Sciatic nerve (tissue), 2 donors: ENCODE measurements at regions not wholly inside any gene's neighbourhood (a gene's known extent, or its start where the extent isn't known, plus 50 kb on each side); places are given as distances from the start of the nearest gene placed in this dataset.
A peak's percentile ranks its signal among the peaks of the same experiment; 100 is the strongest.
"Not testable (repeated sequence)": the region's sequence is repeated elsewhere in the genome, so short reads cannot be mapped to it uniquely, and the experiment has no call there.

ENCODE experiments used
- ATAC-seq: fragments of 200-7000 bp; cut with Tn5 transposase; one replicate; pipeline ENCODE4 v1.9.1; 2020; ENCODE audit warnings: mild to moderate bottlenecking, moderate library complexity
- DNase-seq: peaks from one replicate; pipeline ENCODE4 v3.0.0-alpha.2; 2020; ENCODE audit warnings: low spot score
- intact Hi-C: fragments of 100-400 bp; cut with DNase I; formaldehyde crosslinking; loops from one replicate; pipeline ENCODE4 v1.14.2; 2022
- donor health status: DM: no; HTN: no; CAD: no.
- donor health status: DM: no; HTN: no; CAD: no.

GRCh38 chr3:195979877-195980276, 71.5 kb upstream of the TNK2 start:
- ATAC-seq, DNase-seq, intact Hi-C loops: not testable (repeated sequence)

- ATAC-seq, result not testable (repeated sequence)
Measured at GRCh38 chr3:195978585-195978984, 70.2 kb upstream of the TNK2 start.

DNA sequence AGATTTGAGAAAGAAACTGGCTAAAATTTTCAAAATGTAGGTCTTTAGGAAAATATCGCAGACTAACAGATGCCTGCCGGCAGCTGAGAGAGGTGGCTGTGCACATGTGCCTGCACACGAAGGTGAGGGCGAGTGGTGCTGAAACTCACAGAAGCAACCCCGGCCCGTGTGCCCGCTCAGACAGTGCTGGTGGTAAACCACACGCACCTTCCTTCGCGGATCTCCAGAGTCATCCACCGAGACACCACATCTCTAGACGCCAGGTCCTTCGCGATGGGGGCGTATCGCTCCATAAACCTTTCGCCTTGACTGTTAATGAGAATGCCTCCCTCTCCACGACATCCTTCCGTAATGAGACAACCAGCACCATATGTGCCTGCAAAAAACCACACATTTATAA, 68.5 kb upstream of the TNK2 start:
- DNase-seq, ATAC-seq, intact Hi-C loops: not testable (repeated sequence)

More at GRCh38 chr3:195978585-195978984, 70.2 kb upstream of the TNK2 start:
- DNase-seq, intact Hi-C loops: not testable (repeated sequence)

GRCh38 chr3:195974281-195974680, 65.9 kb upstream of the TNK2 start:
- ATAC-seq, result peak; percentile 9
- intact Hi-C loops, DNase-seq: not testable (repeated sequence)

GRCh38 chr3:195970873-195971272, 62.5 kb upstream of the TNK2 start:
- intact Hi-C loops, ATAC-seq, DNase-seq: not testable (repeated sequence)

- intact Hi-C loops, DNase-seq: not testable (repeated sequence)
- ATAC-seq, result peak; percentile 18
Measured at GRCh38 chr3:195969838-195970776, 61.8 kb upstream of the TNK2 start.

DNA sequence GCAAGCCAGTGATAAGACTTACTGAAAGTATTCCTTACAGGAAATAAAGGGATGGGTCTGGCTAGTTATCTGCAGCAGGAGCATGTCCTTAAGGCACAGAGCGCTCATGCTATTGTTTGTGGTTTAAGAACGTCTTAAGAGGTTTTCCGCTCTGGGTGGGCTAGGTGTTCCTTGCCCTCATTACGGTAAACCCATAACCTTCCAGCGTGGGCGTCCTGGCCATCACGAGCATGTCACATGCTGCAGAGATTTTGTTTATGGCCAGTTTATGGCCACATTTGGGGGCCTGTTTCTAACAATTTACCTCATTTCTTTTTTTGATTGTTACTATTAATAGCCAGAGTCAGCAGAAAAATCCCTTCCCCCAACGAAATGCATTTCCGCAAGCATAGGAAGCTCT, 61.0 kb upstream of the TNK2 start:
- intact Hi-C loops, DNase-seq, ATAC-seq: not testable (repeated sequence)

DNA sequence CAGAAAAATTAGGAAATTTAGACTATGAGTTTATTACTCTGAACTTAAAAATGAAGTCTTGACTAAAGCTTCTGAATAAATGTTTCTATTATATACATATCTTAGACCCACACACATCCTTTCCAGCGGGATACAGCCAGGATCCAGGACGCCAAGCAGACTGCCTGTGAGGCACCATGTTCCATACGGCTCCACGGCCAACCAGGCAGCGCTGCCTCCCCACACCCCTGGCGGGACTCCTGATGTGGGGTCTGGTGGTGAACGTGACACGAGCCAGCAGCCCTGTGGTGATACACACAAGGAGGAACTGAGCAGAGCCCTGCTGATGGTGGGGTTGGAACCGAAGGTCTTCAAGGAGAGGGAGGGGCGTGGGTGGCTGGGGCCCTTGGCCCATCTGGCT, 59.8 kb upstream of the TNK2 start:
- intact Hi-C loops, DNase-seq: not testable (repeated sequence)
- peak; percentile 15 for ATAC-seq

- intact Hi-C loops, ATAC-seq, DNase-seq: not testable (repeated sequence)
Measured at GRCh38 chr3:195967387-195967720, 59.0 kb upstream of the TNK2 start.

DNA sequence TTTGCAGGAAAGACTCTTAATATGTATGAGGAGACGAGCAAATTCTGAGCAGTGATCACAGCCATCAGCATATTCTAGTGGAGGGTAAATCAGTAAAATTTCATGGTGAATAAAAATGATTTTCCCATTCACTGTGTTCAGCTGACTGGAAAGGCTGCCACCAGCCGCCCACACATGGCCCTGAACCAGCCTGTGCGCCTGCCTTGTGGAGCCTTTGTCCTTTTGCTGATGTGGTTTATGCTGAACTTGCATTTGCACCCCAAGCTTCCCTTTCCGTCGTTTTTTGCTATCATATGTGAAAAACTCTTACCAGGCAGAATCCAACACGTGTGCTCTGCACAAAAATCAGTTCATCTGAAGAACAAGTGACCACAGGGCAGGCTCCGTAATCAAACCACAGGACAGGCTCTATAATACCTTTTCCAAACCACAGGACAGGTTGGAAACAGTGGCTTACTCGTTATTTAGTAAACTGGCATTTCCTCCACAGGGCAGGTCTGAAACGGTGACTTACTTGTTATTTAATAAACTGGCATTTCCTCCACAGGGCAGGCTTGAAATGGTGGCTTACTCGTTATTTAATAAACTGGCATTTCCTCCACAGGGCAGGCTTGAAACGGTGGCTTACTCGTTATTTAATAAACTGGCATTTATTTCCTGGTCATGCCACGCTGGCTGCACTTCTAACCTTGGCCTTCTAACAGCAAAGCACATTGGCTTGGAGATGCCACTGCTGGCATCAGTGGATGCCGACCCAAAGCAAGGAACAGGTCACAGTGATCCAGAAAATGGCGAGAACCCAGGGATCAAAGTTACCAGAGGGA, 58.4 kb upstream of the TNK2 start:
- peak; percentile 45 for ATAC-seq
- DNase-seq, intact Hi-C loops: not testable (repeated sequence)

GRCh38 chr3:195965217-195965616, 56.9 kb upstream of the TNK2 start:
- DNase-seq, ATAC-seq, intact Hi-C loops: not testable (repeated sequence)

DNA sequence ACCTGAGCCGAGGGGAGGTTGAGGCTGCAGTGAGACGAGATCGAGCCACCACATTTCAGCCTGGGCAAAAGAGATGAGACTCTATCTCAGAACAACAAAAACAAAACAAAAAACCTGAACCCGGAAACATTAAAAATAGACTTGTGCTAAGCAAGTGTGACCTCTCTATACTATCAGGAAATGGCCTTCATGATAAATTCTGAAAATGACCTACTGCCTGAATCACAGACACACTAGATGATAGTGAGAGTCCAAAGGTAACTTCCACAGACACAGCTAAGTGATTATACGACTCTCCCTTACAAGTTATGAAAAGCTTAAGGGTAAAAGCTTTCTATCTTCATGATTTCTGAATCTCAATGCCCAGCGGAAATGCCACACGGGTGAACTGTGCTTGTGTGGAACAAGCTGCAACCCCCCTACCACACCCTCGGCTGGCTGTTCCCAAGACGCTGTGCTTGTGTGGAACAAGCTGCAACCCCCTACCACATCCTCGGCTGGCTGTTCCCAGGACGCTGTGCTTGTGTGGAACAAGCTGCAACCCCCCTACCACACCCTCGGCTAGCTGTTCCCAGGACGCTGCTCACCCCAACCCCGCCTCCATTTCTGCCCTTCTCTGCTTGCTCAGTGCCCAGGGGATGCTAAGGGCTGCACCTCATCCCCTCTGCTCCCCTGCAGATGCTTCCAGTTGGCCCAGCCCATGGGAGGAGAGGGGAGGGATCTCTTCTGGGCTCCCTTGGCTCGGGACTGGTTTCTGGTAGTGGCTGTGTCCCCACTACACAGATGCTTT, 56.2 kb upstream of the TNK2 start:
- intact Hi-C loops, DNase-seq, ATAC-seq: not testable (repeated sequence)

DNA sequence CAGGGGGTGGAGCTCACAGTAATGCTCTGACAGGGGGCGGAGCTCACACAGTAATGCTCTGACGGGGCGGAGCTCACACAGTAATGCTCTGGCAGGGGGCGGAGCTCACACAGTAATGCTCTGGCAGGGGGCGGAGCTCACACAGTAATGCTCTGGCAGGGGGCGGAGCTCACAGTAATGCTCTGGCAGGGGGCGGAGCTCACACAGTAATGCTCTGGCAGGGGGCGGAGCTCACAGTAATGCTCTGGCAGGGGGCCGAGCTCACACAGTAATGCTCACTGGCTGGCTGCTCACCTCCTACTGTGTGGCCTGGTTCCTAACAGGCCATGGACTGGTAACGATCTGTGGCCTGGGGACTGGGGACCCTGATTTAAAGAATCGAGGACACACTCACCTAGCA, 53.9 kb upstream of the TNK2 start:
- intact Hi-C loops, ATAC-seq, DNase-seq: not testable (repeated sequence)

DNA sequence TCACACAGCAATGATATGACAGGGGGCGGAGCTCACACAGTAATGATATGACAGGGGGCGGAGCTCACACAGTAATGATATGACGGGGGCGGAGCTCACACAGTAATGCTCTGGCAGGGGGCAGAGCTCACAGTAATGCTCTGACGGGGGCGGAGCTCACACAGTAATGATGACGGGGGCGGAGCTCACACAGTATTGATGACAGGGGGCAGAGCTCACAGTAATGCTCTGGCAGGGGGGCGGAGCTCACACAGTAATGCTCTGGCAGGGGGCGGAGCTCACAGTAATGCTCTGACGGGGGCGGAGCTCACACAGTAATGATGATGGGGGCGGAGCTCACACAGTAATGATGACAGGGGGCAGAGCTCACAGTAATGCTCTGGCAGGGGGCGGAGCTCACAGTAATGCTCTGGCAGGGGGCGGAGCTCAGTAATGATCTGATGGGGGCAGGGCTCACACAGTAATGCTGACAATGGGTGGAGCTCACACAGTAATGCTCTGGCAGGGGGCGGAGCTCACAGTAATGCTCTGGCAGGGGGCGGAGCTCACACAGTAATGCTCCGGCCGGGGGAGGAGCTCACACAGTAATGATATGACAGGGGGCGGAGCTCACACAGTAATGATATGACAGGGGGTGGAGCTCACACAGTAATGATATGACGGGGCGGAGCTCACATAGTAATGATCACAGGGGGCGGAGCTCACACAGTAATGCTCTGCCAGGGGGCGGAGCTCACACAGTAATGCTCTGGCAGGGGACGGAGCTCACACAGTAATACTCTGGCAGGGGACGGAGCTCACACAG, 52.8 kb upstream of the TNK2 start:
- ATAC-seq, intact Hi-C loops, DNase-seq: not testable (repeated sequence)

DNA sequence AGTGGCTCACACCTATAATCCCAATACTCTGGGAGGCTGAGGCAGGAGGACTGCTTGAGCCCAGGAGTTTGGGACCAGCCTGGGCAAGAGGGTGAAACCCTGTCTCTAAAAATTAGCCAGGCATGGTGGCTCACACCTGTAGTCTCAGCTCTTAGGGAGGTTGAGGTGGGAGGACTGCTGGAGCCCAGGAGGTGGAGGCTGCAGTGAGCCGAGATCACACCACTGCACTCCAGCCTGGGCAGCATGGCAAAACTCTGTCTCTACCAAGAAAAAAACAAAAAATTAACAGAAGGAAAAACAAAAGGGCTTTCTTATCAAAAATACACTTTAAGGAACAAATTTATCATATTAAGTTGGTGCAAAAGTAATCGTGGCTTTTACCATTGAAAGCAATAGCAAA, 51.8 kb upstream of the TNK2 start:
- DNase-seq, intact Hi-C loops: not testable (repeated sequence)
- ATAC-seq, result peak; percentile 44

- DNase-seq, intact Hi-C loops: not testable (repeated sequence)
- peak; percentile 72 for ATAC-seq
Measured at GRCh38 chr3:195959367-195960157, 51.2 kb upstream of the TNK2 start.

DNA sequence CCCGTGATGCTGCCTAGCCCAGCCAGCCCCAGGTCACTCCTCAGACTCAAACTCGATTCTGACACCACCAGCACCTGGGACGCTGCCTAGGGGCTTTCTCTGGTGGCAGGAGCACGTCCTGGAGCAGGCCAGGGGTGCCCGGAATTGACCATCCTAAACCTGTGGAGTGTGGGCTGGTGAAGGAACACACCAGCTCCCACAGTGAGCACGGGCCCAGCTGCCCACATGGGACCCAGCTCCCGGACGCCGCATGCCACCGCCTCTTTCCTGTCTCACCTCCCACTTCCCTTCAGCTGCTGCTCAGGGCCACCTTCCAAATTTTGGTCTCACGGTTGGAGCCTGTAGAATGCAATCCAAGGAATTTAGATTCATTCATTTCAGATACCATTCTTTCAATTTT, 50.4 kb upstream of the TNK2 start:
- intact Hi-C loops, DNase-seq, ATAC-seq: not testable (repeated sequence)
